Right atrium auricular region (tissue), 2 donors: ENCODE measurements at regions not wholly inside any gene's neighbourhood (a gene's known extent, or its start where the extent isn't known, plus 50 kb on each side); places are given as distances from the start of the nearest gene placed in this dataset.

Experiments
- DNase-seq: peaks from one replicate; pipeline ENCODE4 v3.0.0-alpha.2; 2019; ENCODE audit warnings: low spot score
- H3K27ac ChIP-seq, 2 donors: fragments of 200-600 bp; sonication (generic); 1 replicate in 1 of 2; 2 replicates in 1 of 2; pipeline ENCODE4 v1.5.1; 2016 to 2019
- H3K27me3 ChIP-seq, 2 donors: fragments of 200-600 bp; sonication (generic); one replicate each; pipeline versions ENCODE4 v1.5.1 to v1.6.0; 2017 to 2019
- H3K36me3 ChIP-seq: fragments of 200-600 bp; sonication (generic); one replicate; pipeline ENCODE4 v1.5.1; 2016
- H3K4me1 ChIP-seq, 2 donors: fragments of 200-600 bp; sonication (generic); one replicate each; pipeline versions ENCODE4 v1.5.1 to v1.6.0; 2017 to 2019
- H3K4me3 ChIP-seq, 2 donors: fragments of 200-600 bp; sonication (generic); 1 replicate in 1 of 2; 2 replicates in 1 of 2; pipeline ENCODE4 v1.5.1; 2017 to 2019; ENCODE audit warnings: mild to moderate bottlenecking in 1 of 2, moderate library complexity in 1 of 2
- H3K9me3 ChIP-seq, 2 donors: fragments of 200-600 bp; sonication (generic); one replicate each; pipeline ENCODE4 v1.5.1; 2019
- TF ChIP-seq, protein P1 (sequence below), 2 donors: fragments of 200-600 bp; sonication (generic); IDR thresholded peaks; one replicate each; pipeline ENCODE4 v1.5.1; 2019; ENCODE audit warnings: antibody characterized with exemption in 2 of 2

DNA sequence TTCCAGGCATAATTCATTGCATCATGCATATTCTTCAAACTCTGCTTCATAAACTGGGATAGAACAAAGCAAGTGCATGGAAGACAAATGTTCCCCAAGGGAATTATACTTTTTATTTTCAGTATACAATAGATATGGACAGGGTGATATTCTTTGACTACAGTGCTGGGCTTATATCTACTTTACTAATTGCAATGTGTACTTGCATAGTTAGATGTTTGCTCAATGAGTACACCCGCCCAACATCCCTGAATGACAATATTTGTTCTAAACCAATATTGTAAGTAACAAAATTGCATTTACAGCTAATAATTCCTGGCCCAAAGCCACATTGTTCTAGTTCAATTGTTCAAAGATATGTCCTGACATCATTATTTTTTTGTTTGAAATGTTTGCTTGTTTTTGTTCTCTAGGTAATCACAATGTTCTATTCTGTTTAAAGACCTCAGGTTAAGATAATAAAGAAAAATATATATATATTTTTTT lies 171.4 kb downstream of the PTN start:
- H3K9me3 ChIP-seq = no peaks in the 10 kb centered on the region
- no peak overlapping the region for H3K27ac ChIP-seq
- TF ChIP-seq, protein P1, sequence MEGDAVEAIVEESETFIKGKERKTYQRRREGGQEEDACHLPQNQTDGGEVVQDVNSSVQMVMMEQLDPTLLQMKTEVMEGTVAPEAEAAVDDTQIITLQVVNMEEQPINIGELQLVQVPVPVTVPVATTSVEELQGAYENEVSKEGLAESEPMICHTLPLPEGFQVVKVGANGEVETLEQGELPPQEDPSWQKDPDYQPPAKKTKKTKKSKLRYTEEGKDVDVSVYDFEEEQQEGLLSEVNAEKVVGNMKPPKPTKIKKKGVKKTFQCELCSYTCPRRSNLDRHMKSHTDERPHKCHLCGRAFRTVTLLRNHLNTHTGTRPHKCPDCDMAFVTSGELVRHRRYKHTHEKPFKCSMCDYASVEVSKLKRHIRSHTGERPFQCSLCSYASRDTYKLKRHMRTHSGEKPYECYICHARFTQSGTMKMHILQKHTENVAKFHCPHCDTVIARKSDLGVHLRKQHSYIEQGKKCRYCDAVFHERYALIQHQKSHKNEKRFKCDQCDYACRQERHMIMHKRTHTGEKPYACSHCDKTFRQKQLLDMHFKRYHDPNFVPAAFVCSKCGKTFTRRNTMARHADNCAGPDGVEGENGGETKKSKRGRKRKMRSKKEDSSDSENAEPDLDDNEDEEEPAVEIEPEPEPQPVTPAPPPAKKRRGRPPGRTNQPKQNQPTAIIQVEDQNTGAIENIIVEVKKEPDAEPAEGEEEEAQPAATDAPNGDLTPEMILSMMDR (IDR thresholded peaks at IDR 0.05) = no peak
- no peak for DNase-seq
- no peak overlapping the region for H3K4me3 ChIP-seq
- H3K36me3 ChIP-seq = no peaks in the 10 kb centered on the region
- H3K4me1 ChIP-seq = no peaks in the 10 kb centered on the region
- no peaks in the 10 kb centered on the region for H3K27me3 ChIP-seq

DNA sequence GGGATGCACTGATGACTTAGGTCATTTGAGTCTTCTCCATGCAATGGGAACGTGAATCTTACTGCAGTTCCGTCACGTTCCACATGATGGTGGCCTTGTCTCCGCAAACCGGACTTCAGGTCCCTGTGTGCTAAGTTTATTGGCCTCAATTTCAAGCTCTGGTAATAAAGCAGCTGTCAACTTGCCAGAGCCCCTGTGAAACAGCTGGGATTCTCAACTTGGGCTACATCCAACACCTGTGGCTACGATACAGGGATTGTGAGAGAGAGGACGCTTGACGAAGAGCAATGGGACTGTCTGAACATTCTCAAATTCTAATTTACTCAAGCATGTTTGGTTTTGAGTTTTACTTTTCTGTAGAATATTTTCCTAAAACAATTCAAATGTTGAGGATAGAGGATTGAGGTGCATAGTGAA lies 174.2 kb downstream of the PTN start:
- peak; percentile 75 for DNase-seq

DNA sequence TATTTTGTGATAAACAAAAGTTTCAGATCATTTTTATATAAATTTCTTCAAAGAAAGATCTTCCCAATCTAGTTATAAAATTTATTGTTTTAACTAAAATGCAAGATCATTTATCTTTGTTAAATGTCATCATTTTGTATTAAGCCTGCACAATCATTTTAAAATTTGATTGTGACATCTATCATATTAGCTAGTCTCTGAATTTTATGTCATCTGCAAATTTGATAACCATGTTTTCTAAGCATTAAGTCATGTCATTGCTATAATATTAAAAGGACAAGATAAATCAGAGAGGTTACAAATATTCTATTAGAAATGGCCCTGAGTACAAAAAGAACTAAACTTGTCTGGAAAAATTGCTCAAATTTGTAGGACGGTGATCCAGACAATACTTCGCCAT lies 175.9 kb downstream of the PTN start:
- no peak for DNase-seq
- no peaks in the 10 kb centered on the region for H3K9me3 ChIP-seq
- no peak overlapping the region for H3K4me3 ChIP-seq
- H3K36me3 ChIP-seq = no peaks in the 10 kb centered on the region
- H3K27ac ChIP-seq = no peak overlapping the region
- no peaks in the 10 kb centered on the region for H3K27me3 ChIP-seq
- TF ChIP-seq, protein P1 (IDR thresholded peaks at IDR 0.05) = no peak
- no peaks in the 10 kb centered on the region for H3K4me1 ChIP-seq

More for the DNA sequence above, 174.2 kb downstream of the PTN start:
- no peak overlapping the region for H3K4me3 ChIP-seq
- H3K4me1 ChIP-seq = no peaks in the 10 kb centered on the region
- TF ChIP-seq, protein P1 (IDR thresholded peaks at IDR 0.05) = peak; percentile 48 to 78
- no peaks in the 10 kb centered on the region for H3K9me3 ChIP-seq
- no peaks in the 10 kb centered on the region for H3K36me3 ChIP-seq
- H3K27me3 ChIP-seq = no peaks in the 10 kb centered on the region
- no peak overlapping the region for H3K27ac ChIP-seq

DNA sequence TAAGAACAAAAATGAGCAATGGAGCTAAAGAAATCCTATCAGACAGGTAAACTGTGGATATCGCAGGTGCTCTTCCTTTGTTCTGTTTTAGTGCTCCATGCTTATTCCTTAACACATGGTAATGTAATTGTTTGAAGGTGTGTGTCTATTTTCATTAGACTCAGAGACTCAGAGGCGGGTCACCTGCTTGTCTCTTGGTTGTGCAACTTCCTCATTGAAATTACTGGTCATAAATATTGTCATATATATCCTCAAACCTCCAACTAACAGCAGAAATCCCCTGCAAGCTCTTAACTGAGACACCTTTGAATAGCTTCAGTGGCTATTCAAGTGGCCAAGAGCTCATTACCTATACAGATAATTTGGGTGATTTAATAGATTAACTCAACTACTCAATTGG lies 177.2 kb downstream of the PTN start:
- Histone ChIP-seq H3K4me3 (no peak overlapping the region), H3K27ac (no peak overlapping the region), H3K36me3 (no peaks in the 10 kb centered on the region), H3K27me3 (no peaks in the 10 kb centered on the region), H3K9me3 (no peaks in the 10 kb centered on the region), H3K4me1 (no peaks in the 10 kb centered on the region)
- no peak for DNase-seq
- TF ChIP-seq, protein P1 (IDR thresholded peaks at IDR 0.05) = no peak

DNA sequence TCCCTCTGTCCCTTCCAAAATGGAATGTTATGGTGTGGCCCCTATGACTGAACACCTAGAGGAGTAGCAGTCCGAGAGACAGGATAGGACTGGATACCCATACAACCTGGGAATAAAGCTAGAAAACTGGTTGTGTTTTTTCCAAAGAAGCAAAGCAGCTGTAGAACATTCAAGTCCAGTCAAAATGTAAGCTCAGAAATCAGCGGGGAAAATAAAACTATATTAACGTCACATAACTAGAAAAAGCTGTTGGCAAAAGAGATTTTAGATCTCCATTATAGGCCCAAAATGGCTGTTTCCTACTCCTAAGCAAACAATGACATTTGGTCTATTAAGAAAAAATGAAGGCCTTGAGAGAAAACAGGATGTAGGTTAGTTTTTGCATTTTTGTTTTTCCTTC lies 177.7 kb downstream of the PTN start:
- TF ChIP-seq, protein P1 (IDR thresholded peaks at IDR 0.05) = no peak
- H3K27me3 ChIP-seq = no peaks in the 10 kb centered on the region
- DNase-seq = no peak
- no peaks in the 10 kb centered on the region for H3K9me3 ChIP-seq
- no peak overlapping the region for H3K27ac ChIP-seq
- H3K36me3 ChIP-seq = no peaks in the 10 kb centered on the region
- no peaks in the 10 kb centered on the region for H3K4me1 ChIP-seq
- H3K4me3 ChIP-seq = no peak overlapping the region

DNA sequence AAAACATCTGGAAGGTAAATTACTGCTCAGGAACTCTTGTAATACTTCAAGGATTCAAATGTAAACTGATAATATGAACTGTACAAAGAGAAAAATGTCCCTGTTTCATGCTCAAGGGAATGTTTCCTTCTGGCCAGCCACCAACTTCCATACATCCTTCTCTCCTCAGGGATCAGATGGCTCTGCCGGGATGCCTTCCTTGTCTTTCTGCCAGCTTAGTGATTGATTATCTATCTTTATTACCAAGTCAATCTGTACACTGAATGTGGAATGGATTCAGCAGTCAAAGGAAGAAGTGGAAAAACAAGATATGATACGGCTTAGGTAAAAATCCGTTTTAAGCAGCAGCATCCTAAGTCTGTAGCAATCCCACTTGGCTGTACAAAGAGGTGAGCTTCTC lies 178.3 kb downstream of the PTN start:
- Histone ChIP-seq H3K4me1 (no peaks in the 10 kb centered on the region), H3K9me3 (no peaks in the 10 kb centered on the region), H3K27me3 (no peaks in the 10 kb centered on the region), H3K36me3 (no peaks in the 10 kb centered on the region), H3K4me3 (no peak overlapping the region), H3K27ac (no peak overlapping the region)
- no peak for DNase-seq
- TF ChIP-seq, protein P1 (IDR thresholded peaks at IDR 0.05) = no peak
